HCT116 (cell line): ENCODE measurements at regions not wholly inside any gene's neighbourhood (a gene's known extent, or its start where the extent isn't known, plus 50 kb on each side); places are given as distances from the start of the nearest gene placed in this dataset.

Experiments
- ATAC-seq: fragments of 200-7000 bp; cut with Tn5 transposase; 2 replicates; pipeline ENCODE4 v1.9.1; 2020; ENCODE audit warnings: mild to moderate bottlenecking, moderate library complexity
- BruUV-seq: library from RNA; stranded (reverse); fragments of 400-500 nt; replicated peaks from 2 replicates; lab custom pipeline; 2021; lab: Mats Ljungman, UMichigan
- CTCF ChIA-PET: fragments of 300-600 bp; sonication (Branson Sonifier 250); formaldehyde crosslinking; loops from one replicate; lab custom pipeline; 2021; ENCODE audit warnings: antibody characterized with exemption; lab: Charles Lee
- POLR2A ChIA-PET: fragments of 300-600, 350-600 bp; sonication (Branson Sonifier 250); formaldehyde crosslinking; loops from one replicate; lab custom pipeline; 2021; ENCODE audit warnings: antibody characterized with exemption; lab: Charles Lee
- RAD21 ChIA-PET, 2 experiments: fragments of 300-600 bp; sonication (Branson Sonifier 250); formaldehyde crosslinking; loops; one replicate each; lab custom pipeline; 2023; ENCODE audit warnings: low total read pairs in 2 of 2; ENCODE audit not compliant: uncharacterized antibody in 2 of 2, unreplicated experiment in 2 of 2, low non-redundant PET in 1 of 2; lab: Charles Lee
- DNase-seq: peaks from one replicate; pipeline ENCODE4 v3.0.0-alpha.2; 2010; ENCODE audit warnings: low read depth, low spot score
- H2AFZ ChIP-seq: fragments of 200-600 bp; shearing (Covaris generic), sonication (generic); 2 replicates; pipeline ENCODE4 v1.6.1; 2017; ENCODE audit warnings: low read depth, mixed run types, mixed read lengths, antibody characterized with exemption, low read length; ENCODE audit not compliant: poor library complexity, severe bottlenecking
- H3K27ac ChIP-seq: 2 replicates; pipeline ENCODE4 v1.5.1; 2012; ENCODE audit warnings: low read depth, low read length
- H3K27me3 ChIP-seq: fragments of 200-600 bp; sonication (generic); 2 replicates; pipeline ENCODE4 v1.6.1; 2016; ENCODE audit warnings: mixed run types, low read length, mixed read lengths; ENCODE audit not compliant: insufficient read depth
- H3K36me3 ChIP-seq, 2 experiments: fragments of 200-500 bp in 1 of 2; fragments of 200-600 bp in 1 of 2; sonication (Bioruptor generic) in 1 of 2; sonication (generic) in 1 of 2; 2 replicates each; pipeline versions ENCODE4 v1.5.1 to v1.6.1; 2014 to 2016; ENCODE audit warnings: low read length in 2 of 2, inconsistent platforms in 1 of 2, mixed read lengths in 1 of 2, mixed run types in 1 of 2; ENCODE audit not compliant: insufficient read depth in 2 of 2, control insufficient read depth in 1 of 2
- H3K4me1 ChIP-seq, 2 experiments: fragments of 200-600 bp in 1 of 2; sonication (generic) in 1 of 2; 2 replicates each; pipeline versions ENCODE4 v1.5.1 to v1.6.1; 2012 to 2017; ENCODE audit warnings: low read length in 2 of 2, inconsistent platforms in 1 of 2, mild to moderate bottlenecking in 1 of 2, mixed read lengths in 1 of 2, mixed run types in 1 of 2, moderate library complexity in 1 of 2; ENCODE audit not compliant: insufficient read depth in 2 of 2, control insufficient read depth in 1 of 2
- H3K4me2 ChIP-seq: fragments of 200-600 bp; sonication (generic); 2 replicates; pipeline ENCODE4 v1.6.1; 2017; ENCODE audit warnings: mixed run types, low read length, mixed read lengths
- H3K4me3 ChIP-seq, 2 experiments: fragments of 200-600 bp in 1 of 2; sonication (generic) in 1 of 2; replicated peaks in 1 of 2; 2 replicates each; pipeline ENCODE4 v1.5.1; 2011 to 2016; ENCODE audit warnings: low read length in 2 of 2, control low read depth in 1 of 2, low read depth in 1 of 2, mild to moderate bottlenecking in 1 of 2, mixed read lengths in 1 of 2, mixed run types in 1 of 2
- H3K79me2 ChIP-seq: fragments of 200-600 bp; sonication (generic); 2 replicates; pipeline ENCODE4 v1.6.1; 2017; ENCODE audit warnings: mild to moderate bottlenecking, mixed run types, low read length, moderate library complexity, mixed read lengths; ENCODE audit not compliant: insufficient read depth
- H3K9ac ChIP-seq: fragments of 200-600 bp; sonication (generic); 2 replicates; pipeline ENCODE4 v1.6.1; 2016; ENCODE audit warnings: low read length, mixed read lengths
- H3K9me2 ChIP-seq: fragments of 200-600 bp; sonication (generic), shearing (Covaris generic); 2 replicates; pipeline ENCODE4 v1.6.1; 2017; ENCODE audit warnings: mixed run types, mild to moderate bottlenecking, moderate library complexity; ENCODE audit not compliant: insufficient read depth
- H3K9me3 ChIP-seq, 2 experiments: fragments of 200-500 bp in 1 of 2; fragments of 200-600 bp in 1 of 2; sonication (Bioruptor generic) in 1 of 2; sonication (generic) in 1 of 2; 2 replicates each; pipeline ENCODE4 v1.6.1; 2014 to 2017; ENCODE audit warnings: low read length in 2 of 2, mixed read lengths in 2 of 2, inconsistent platforms in 1 of 2, low read depth in 1 of 2, mild to moderate bottlenecking in 1 of 2, mixed run types in 1 of 2, moderate library complexity in 1 of 2; ENCODE audit not compliant: control insufficient read depth in 1 of 2, insufficient read depth in 1 of 2
- H4K20me1 ChIP-seq: fragments of 200-600 bp; sonication (generic), shearing (Covaris generic); 2 replicates; pipeline ENCODE4 v1.6.1; 2017; ENCODE audit warnings: mixed run types, mild to moderate bottlenecking, moderate library complexity; ENCODE audit not compliant: insufficient read depth
- CBX3 ChIP-seq: IDR thresholded peaks from 2 replicates; pipeline ENCODE4 v1.6.1; 2012; ENCODE audit warnings: low read depth
- CEBPB ChIP-seq: IDR thresholded peaks from 2 replicates; pipeline ENCODE4 v1.6.1; 2012; ENCODE audit warnings: low read depth
- CTCF ChIP-seq, 3 experiments: fragments of 200-600 bp in 1 of 3; sonication (generic) in 1 of 3; IDR thresholded peaks in 2 of 3; conservative IDR thresholded peaks in 1 of 3; 2 replicates each; pipeline ENCODE4 v1.5.1; 2012 to 2017; ENCODE audit warnings: low read depth in 2 of 3, low read length in 2 of 3, antibody characterized with exemption in 1 of 3, borderline replicate concordance in 1 of 3, control low read depth in 1 of 3, mild to moderate bottlenecking in 1 of 3, mixed read lengths in 1 of 3, mixed run types in 1 of 3, moderate library complexity in 1 of 3; ENCODE audit not compliant: insufficient read depth in 1 of 3
- EGR1 ChIP-seq: IDR thresholded peaks from 2 replicates; pipeline ENCODE4 v1.6.1; 2012; ENCODE audit warnings: low read depth
- ELF1 ChIP-seq: IDR thresholded peaks from 2 replicates; pipeline ENCODE4 v1.6.1; 2012; ENCODE audit warnings: low read depth, borderline replicate concordance
- EZH2 ChIP-seq: fragments of 200-600 bp; sonication (generic); IDR thresholded peaks from 2 replicates; pipeline ENCODE4 v1.6.1; 2017; ENCODE audit warnings: antibody characterized with exemption, mixed run types
- EZH2phosphoT487 ChIP-seq: fragments of 200-600 bp; IDR thresholded peaks from 2 replicates; pipeline ENCODE4 v1.6.1; 2018; ENCODE audit warnings: antibody characterized with exemption, borderline replicate concordance
- FOSL1 ChIP-seq: IDR thresholded peaks from 2 replicates; pipeline ENCODE4 v1.6.1; 2012; ENCODE audit warnings: low read depth
- MAX ChIP-seq: IDR thresholded peaks from 2 replicates; pipeline ENCODE4 v1.6.1; 2012
- POLR2A ChIP-seq: IDR thresholded peaks from 2 replicates; pipeline ENCODE4 v1.7.0; 2011; ENCODE audit warnings: borderline replicate concordance; ENCODE audit not compliant: insufficient read depth, insufficient read length; ENCODE audit errors: extremely low read depth
- POLR2AphosphoS5 ChIP-seq: IDR thresholded peaks from 2 replicates; pipeline ENCODE4 v1.6.1; 2011; ENCODE audit warnings: mild to moderate bottlenecking, low read depth, low read length, moderate library complexity
- RAD21 ChIP-seq: IDR thresholded peaks from 2 replicates; pipeline ENCODE4 v1.6.1; 2012; ENCODE audit warnings: low read depth, mild to moderate bottlenecking
- REST ChIP-seq: IDR thresholded peaks from 2 replicates; pipeline ENCODE4 v1.6.1; 2012; ENCODE audit warnings: low read depth
- SIN3A ChIP-seq: IDR thresholded peaks from 2 replicates; pipeline ENCODE4 v1.6.1; 2012; ENCODE audit warnings: low read depth
- SRF ChIP-seq: IDR thresholded peaks from 2 replicates; pipeline ENCODE4 v1.6.1; 2012; ENCODE audit warnings: low read depth
- YY1 ChIP-seq: IDR thresholded peaks from 2 replicates; pipeline ENCODE4 v1.6.1; 2011; ENCODE audit warnings: low read length, low read depth, moderate library complexity, mild to moderate bottlenecking; ENCODE audit not compliant: insufficient replicate concordance; ENCODE audit errors: extremely low read depth
- ZBTB33 ChIP-seq: IDR thresholded peaks from 2 replicates; pipeline ENCODE4 v1.6.1; 2011; ENCODE audit warnings: mild to moderate bottlenecking, low read length, moderate library complexity; ENCODE audit not compliant: insufficient replicate concordance; ENCODE audit errors: extremely low read depth
- intact Hi-C: fragments of 100-400 bp; cut with micrococcal nuclease; formaldehyde crosslinking; loops from 2 replicates; pipeline ENCODE4 v1.10.0; 2022

GRCh38 chr2:57674743-57675142 is 371.9 kb upstream of the VRK2 start (continued):
- no peak for TF ChIP-seq SRF

GRCh38 chr2:57677296-57677695 is 369.3 kb upstream of the VRK2 start:
- POLR2A ChIA-PET, result no interaction called here
- Histone ChIP-seq H3K27me3 (no peaks in the 10 kb centered on the region), H2AFZ (no peak overlapping the region), H3K4me3 (no peak overlapping the region), H3K9me3 (no peaks in the 10 kb centered on the region), H3K27ac (no peak overlapping the region), H3K9ac (no peak overlapping the region), H3K4me1 (no peaks in the 10 kb centered on the region), H4K20me1 (no peaks in the 10 kb centered on the region), H3K79me2 (no peaks in the 10 kb centered on the region), H3K4me2 (no peak overlapping the region), H3K9me2 (no peaks in the 10 kb centered on the region), H3K36me3 (no peaks in the 10 kb centered on the region)
- CTCF ChIA-PET, result no interaction called here
- ATAC-seq (no peak), DNase-seq (no peak)
- BruUV-seq, result no TSS peak
- intact Hi-C loops, result no loop called here
- TF ChIP-seq ZBTB33 (no peak), CBX3 (no peak), POLR2AphosphoS5 (no peak), EGR1 (no peak), MAX (no peak), CEBPB (no peak), POLR2A (no peak), CTCF (IDR thresholded peaks at IDR 0.05 in 2 of 3, conservative IDR thresholded peaks at IDR 0.05 in 1 of 3; ENCODE audit: borderline replicate concordance in 1 of 3, insufficient read depth in 1 of 3, low read depth in 2 of 3, low read length in 2 of 3) (no peak), RAD21 (no peak), YY1 (no peak), SIN3A (no peak), ELF1 (no peak), FOSL1 (no peak), SRF (no peak), REST (no peak), EZH2phosphoT487 (no peak), EZH2 (no peak)
- RAD21 ChIA-PET, result no interaction called here
